Mammary epithelial cell (primary cell): ENCODE measurements at regions not wholly inside any gene's neighbourhood (a gene's known extent, or its start where the extent isn't known, plus 50 kb on each side); places are given as distances from the start of the nearest gene placed in this dataset.

ENCODE experiments used
- CTCF ChIP-seq, 2 donors: IDR thresholded peaks in 1 of 2; conservative IDR thresholded peaks in 1 of 2; 2 replicates each; pipeline ENCODE4 v1.5.1; 2011 to 2012; ENCODE audit warnings: inconsistent platforms in 2 of 2, low read length in 2 of 2, mild to moderate bottlenecking in 2 of 2, control low read depth in 1 of 2, low read depth in 1 of 2; ENCODE audit not compliant: insufficient read depth in 1 of 2; ENCODE audit errors: extremely low read depth in 1 of 2
- EZH2 ChIP-seq: IDR thresholded peaks from 2 replicates; pipeline ENCODE4 v1.6.1; 2012; ENCODE audit warnings: low read length, inconsistent platforms, borderline replicate concordance

GRCh38 chr2:147543056-147543455, 301.8 kb upstream of the ACVR2A start:
- TF ChIP-seq CTCF (conservative IDR thresholded peaks at IDR 0.05 in 1 of 2, IDR thresholded peaks at IDR 0.05 in 1 of 2; ENCODE audit: extremely low read depth in 1 of 2, insufficient read depth in 1 of 2, low read depth in 1 of 2, low read length in 2 of 2) (no peak), EZH2 (no peak)
